ENCODE measurements at regions not wholly inside any gene's neighbourhood (a gene's known extent, or its start where the extent isn't known, plus 50 kb on each side); places are given as distances from the start of the nearest gene placed in this dataset.

GRCh38 chr2:167820488-167820887 is 426.9 kb downstream of the STK39 start (continued):
- TF ChIP-seq ATF3 (IDR thresholded peaks at IDR 0.05; ENCODE audit: insufficient read depth, low read depth, low read length) (no peak), SIRT6 (IDR thresholded peaks at IDR 0.05; ENCODE audit: low read length) (no peak), BCL11A (IDR thresholded peaks at IDR 0.05; ENCODE audit: low read depth in 2 of 2, low read length in 2 of 2) (no peak), MAFK (IDR thresholded peaks at IDR 0.05; ENCODE audit: low read depth, low read length) (no peak), BACH1 (IDR thresholded peaks at IDR 0.05; ENCODE audit: low read length) (no peak), SP2 (IDR thresholded peaks at IDR 0.05; ENCODE audit: low read length) (no peak)
- TF ChIP-seq, protein P1, sequence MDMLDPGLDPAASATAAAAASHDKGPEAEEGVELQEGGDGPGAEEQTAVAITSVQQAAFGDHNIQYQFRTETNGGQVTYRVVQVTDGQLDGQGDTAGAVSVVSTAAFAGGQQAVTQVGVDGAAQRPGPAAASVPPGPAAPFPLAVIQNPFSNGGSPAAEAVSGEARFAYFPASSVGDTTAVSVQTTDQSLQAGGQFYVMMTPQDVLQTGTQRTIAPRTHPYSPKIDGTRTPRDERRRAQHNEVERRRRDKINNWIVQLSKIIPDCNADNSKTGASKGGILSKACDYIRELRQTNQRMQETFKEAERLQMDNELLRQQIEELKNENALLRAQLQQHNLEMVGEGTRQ (IDR thresholded peaks at IDR 0.05; ENCODE audit: low read length): no peak
